HG03064 (cell line): ENCODE measurements at regions not wholly inside any gene's neighbourhood (a gene's known extent, or its start where the extent isn't known, plus 50 kb on each side); places are given as distances from the start of the nearest gene placed in this dataset.
A peak's percentile ranks its signal among the peaks of the same experiment; 100 is the strongest.

ENCODE experiments used
- ATAC-seq: cut with Tn5 transposase; IDR thresholded peaks from one replicate; pipeline ENCODE4 v1.9.1; 2021; ENCODE audit warnings: low read depth; ENCODE audit not compliant: unreplicated experiment

DNA sequence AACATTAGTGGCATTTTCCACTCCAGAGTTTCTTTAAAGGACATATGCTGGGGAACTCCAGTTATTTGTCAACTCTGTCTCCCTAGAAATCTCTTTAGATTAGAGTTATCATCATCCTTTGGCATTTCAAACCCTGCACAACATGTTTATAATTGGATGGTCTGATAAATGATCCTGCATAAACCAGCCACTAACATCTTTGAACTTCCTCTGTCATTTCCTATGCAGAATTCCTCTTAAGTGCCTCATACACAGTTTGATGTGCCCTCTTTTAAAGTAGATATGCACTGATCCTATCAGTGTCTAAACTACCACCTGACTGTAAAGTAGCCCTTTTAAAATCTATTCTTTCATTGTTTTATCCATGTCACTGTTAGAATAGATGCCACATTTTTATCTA, 306.3 kb upstream of the IRAK1BP1 start:
- ATAC-seq: no peak

DNA sequence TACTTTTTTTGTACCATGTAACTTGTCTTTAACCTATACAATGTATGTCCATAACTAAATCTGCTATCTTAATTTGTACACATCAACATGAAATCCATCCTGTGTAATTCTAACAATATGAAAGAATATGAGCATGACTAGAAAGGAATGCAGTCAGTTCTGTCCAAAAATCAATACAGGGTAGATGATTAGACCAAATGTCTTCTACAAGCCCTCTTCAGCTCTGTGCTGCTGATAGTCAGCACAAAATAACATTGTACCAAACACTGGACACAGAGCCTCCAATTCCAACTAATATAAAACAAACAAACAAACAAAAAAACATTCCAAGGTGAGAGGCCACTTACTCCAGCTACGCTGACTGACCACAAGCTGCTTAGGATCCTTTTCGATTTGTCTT, 301.4 kb upstream of the IRAK1BP1 start:
- ATAC-seq: no peak

DNA sequence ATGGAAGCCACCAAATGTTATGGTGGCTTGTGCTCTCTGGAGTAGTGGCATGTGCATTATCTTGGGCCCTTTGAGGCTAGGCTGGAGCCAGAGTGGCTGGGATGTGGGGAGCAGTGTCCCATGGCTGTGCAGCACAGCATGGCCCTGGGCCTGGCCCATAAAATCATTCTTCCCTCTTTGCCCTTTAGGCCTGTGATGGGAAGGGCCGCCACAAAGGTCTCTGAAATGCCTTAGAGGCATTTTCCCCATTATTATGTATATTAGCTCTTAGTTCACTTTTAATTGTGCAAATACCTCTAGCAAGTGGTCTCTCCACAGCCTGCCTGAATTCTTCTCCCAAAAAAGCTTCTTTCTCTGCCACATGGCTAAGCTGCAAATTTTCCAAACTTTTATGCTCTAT, 297.3 kb upstream of the IRAK1BP1 start:
- no peak for ATAC-seq

GRCh38 chr6:78577585-78577984, 289.8 kb upstream of the IRAK1BP1 start:
- no peak for ATAC-seq

DNA sequence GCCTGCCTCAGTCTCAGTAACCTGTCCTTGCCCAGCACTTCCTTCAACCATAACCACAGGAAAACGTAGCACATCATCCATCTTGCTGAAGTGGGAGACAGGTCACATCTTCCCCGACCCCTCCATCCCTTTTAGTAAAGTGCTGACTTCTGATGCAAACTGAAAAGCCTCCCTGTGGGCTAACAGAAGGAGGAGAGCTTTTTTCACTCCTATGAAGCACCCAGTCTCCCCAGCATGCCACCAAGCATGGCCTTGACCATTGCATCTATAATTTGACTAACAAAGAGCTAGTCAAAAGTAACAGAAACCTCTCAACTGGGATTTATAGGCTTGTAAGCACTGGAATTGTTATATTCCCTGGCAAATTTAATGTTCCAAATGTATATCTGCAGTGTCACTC, 288.9 kb upstream of the IRAK1BP1 start:
- no peak for ATAC-seq

DNA sequence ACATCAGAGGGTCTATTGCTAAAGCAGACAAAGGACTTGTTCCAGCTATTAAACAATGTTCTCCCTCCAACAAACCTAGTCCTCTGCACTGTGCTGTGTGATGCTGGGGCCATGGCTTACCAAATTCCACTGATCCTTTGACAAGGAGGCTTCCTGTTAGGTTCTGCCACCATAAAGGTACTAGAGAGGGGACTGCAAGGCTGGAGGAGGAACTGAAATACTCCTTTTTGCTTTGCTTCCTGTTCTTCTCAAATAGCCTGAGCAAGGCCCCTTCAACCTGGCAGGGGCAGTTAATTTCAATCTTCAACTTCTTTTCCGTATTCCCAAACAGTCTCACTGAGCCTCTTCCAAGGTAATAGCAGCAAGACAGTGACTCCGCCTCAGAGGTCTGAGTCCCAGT, 286.4 kb upstream of the IRAK1BP1 start:
- ATAC-seq: no peak

DNA sequence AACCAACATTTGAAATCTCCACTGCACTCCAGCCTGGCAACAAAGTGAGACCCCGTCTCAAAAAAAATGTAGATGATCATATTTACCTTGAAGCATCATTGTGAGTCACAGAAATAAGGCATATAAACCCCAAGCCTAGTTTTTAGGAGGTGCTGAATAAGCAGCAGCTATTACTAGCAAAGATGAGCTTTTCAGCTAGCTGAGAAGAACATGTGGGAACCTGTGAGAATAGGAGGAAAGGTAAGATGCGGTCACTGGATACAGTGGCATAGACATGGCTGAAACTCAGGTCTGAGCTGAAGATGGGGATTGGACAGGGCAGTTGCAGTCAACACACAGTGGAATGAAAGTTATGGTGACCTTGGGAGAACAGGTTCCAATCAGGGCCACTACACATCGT, 284.3 kb upstream of the IRAK1BP1 start:
- no peak for ATAC-seq

- ATAC-seq: no peak
Observed at GRCh38 chr6:78589436-78589835, 277.9 kb upstream of the IRAK1BP1 start.

GRCh38 chr6:78593898-78594667, 273.3 kb upstream of the IRAK1BP1 start:
- ATAC-seq: no peak

GRCh38 chr6:78594668-78595066, 272.7 kb upstream of the IRAK1BP1 start:
- no peak for ATAC-seq

DNA sequence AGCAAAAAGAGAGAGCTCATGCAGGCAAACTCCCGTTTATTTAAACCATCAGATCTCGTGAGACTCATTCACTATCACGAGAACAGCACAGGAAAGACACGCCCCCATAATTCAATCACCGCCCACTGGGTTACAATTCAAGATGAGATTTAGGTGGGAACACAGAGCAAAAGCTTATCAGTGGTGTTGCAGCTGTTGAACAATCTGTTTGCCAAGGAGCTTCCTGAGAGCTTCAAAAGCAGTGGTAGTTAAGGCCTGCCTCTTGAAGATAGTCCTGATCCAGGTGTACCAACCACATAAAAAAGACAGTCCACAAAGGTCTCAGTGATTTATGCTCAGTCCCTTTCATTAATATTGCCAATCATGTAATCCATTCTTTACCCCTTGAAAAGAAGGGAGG, 269.4 kb upstream of the IRAK1BP1 start:
- no peak for ATAC-seq

- ATAC-seq: no peak
Observed at GRCh38 chr6:78598966-78599365, 268.4 kb upstream of the IRAK1BP1 start.

DNA sequence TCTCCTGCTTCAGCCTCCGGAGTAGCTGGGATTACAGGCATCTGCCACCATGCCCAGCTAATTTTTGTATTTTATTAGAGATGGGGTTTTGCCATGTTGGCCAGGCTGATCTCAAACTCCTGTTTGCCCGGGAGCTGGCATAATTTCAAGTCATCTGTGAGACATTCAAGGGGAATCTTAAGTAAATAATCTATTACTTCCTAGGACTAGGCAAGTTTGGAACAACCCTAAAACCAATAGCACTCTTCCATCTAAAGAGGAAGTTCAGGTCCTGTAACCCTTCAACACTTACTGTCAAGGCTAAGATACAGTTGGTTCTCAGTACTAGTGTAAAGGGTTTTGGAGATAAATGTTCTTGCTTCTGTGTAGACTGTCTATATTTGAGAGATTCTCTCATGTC, 267.8 kb upstream of the IRAK1BP1 start:
- no peak for ATAC-seq

- no peak for ATAC-seq
Observed at GRCh38 chr6:78605909-78606446, 261.4 kb upstream of the IRAK1BP1 start.

DNA sequence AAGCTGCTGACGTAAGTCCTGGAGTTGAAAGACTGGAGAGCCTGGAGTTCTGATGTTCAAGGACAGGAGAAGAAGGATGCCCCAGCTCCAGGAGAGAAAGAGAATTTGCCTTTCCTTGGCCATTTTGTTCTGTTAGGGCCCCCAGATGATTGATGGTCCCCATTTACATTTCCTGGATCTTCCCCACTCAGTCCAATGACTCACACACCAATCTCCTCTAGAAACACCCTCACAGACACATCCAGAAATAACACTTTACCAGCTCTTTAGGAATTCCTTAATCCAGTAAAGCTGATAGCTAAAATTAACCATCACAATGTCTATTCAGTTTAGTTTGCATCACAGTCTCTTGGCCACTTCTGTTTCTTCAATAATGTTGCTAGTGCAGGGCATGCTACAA, 260.2 kb upstream of the IRAK1BP1 start:
- no peak for ATAC-seq

DNA sequence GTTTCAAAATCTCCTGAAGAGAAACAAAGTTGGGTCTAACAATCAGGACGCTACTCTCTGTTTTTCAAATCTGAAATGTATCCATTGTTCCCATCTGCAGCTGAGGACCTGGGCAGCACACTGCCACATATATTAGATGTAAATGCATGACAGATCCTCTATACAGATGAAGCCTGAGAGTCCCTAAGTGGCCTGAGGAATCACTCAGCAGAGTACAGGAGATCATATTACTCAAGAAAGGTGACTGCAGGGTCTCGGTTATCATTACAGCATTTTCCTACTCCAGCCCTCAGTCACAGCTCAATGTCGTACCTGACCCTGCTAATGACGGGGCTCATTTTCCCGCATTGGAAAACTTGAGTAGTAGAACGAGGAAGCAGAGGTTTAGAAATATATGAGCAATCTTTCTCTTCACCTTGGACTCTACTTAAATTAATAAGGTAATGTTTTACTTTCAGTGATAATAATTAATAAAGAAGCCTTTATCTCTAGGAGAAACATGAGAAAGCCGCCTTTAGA, 256.2 kb upstream of the IRAK1BP1 start:
- no peak for ATAC-seq

DNA sequence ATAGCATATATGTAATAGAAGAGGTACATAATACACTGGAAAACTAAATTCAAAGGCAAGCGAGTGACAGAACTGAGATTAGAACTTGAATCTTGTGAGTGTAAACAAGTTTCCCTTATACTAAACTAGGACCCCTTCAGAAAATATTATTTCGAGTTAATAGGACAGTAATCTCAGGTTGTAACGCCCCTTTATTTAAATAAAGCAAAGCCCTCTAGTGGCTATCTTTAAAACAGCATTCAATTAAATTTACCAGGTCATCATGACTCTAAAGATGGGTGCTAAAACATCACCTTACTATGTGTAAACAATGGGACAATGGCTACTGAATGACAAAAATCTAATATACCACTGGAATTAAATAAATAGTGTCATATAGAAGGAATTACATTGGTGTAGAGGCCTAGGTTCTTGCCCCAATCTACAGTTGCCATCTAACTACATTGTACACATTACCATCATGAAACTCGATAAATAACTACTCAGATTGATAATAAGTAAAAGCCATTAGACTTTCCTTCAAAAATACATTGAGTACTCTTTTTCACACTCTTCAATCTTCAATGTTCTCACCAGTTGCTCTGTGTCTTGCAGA, 255.4 kb upstream of the IRAK1BP1 start:
- no peak for ATAC-seq

DNA sequence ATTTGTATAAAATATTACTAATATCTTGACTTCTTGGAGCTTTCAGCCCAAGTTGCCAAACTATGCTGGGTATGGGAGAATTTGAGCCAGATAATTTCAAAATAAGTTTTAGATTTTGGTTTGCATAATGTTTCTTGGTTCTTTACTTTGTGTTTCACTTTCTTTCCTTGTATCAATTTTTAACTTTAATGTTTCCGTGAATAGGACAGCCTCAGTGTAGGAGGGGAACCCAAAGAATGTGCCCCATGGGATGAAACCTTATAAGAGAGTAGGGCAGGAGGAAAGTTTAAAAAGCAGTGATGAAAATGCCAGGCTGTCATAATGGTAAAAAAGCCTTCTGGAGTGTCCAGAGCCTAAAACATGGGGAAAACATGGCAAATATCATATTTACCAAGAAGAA, 252.4 kb upstream of the IRAK1BP1 start:
- peak; percentile 61 for ATAC-seq

DNA sequence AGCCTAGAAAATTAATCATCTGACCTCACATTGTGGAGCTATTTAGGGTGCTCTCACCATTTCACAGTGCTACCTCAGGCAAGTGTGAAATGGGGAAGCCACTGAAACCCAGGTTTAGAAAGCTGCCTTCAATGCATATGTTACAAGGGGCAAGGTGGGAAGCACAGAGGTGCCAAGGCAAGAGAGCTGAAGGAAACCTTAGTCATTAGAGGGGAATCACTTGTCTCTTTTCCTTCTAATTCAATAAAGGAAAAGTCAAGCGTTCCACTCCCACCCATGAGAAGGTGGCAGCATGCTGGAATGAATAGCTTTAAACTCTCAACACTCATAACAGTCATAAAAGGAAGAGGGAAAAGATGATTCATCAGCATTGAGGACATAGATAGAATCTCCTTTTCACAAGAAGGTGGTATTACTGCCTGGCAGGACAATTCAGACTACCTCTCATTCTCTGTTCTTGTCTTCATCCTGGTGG, 251.9 kb upstream of the IRAK1BP1 start:
- ATAC-seq: peak; percentile 75

DNA sequence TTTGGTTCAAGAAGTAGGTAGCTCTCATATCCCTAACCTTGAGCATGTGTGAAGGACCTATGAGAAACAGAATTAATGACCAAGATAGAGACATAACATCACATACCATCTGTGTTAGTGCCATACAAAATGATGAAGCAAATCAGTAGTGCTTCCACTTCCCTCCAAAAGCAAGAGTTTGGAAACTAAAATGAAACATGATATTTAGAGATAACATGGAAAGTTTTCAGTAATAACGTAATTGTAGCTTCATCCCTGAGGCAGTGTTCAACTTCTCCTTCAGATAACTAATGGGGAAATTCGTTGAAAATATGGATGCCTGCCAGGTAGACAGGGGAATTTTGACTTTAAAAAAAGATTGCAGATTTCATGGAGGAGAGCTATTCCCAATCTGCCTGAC, 248.4 kb upstream of the IRAK1BP1 start:
- no peak for ATAC-seq

DNA sequence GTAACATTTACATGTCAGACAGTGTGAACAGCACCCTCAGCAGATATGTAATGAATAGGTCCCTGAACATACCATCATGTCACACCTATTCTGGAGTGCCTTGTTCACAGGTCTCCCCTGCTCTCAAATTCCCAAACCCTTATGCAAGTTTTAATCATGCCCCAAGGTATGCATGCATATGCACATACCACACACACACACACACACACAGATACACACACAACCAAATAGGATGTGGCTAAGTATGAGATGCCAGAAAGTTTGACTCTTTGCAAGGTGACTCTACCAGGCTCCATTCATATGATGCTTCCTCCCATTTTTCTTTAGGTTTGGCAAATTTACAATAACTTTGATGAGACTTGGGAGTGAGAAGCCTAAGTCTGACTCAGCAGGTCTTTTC, 243.8 kb upstream of the IRAK1BP1 start:
- no peak for ATAC-seq
